Left ventricle myocardium inferior (tissue), 1 donor: ENCODE measurements at regions not wholly inside any gene's neighbourhood (a gene's known extent, or its start where the extent isn't known, plus 50 kb on each side); places are given as distances from the start of the nearest gene placed in this dataset.

Source experiments
- DNase-seq: peaks from one replicate; pipeline ENCODE4 v3.0.0-alpha.2; 2020
- H3K27ac ChIP-seq: fragments of 200-600 bp; replicated peaks from 2 replicates; pipeline ENCODE4 v1.8.0; 2021
- H3K27me3 ChIP-seq: fragments of 200-600 bp; 2 replicates; pipeline ENCODE4 v1.8.0; 2021; ENCODE audit warnings: low read depth
- H3K36me3 ChIP-seq: fragments of 200-600 bp; 2 replicates; pipeline ENCODE4 v1.8.0; 2021
- H3K4me1 ChIP-seq: fragments of 200-600 bp; 2 replicates; pipeline ENCODE4 v1.8.0; 2021
- H3K4me3 ChIP-seq: fragments of 200-600 bp; 2 replicates; pipeline ENCODE4 v1.8.0; 2021; ENCODE audit warnings: mild to moderate bottlenecking, moderate library complexity
- H3K9me3 ChIP-seq: fragments of 200-600 bp; replicated peaks from 2 replicates; pipeline ENCODE4 v1.8.0; 2021
- intact Hi-C: fragments of 100-400 bp; cut with micrococcal nuclease; formaldehyde crosslinking; loops from one replicate; pipeline ENCODE4 v1.11.0; 2022
- TF ChIP-seq, protein P1 (sequence below): fragments of 200-600 bp; IDR thresholded peaks from 2 replicates; pipeline ENCODE4 v1.8.0; 2021; ENCODE audit warnings: antibody characterized with exemption, mild to moderate bottlenecking, borderline replicate concordance
- donor health status: DM: no; HTN: yes; CAD: no; lungs with severe emphysema.

DNA sequence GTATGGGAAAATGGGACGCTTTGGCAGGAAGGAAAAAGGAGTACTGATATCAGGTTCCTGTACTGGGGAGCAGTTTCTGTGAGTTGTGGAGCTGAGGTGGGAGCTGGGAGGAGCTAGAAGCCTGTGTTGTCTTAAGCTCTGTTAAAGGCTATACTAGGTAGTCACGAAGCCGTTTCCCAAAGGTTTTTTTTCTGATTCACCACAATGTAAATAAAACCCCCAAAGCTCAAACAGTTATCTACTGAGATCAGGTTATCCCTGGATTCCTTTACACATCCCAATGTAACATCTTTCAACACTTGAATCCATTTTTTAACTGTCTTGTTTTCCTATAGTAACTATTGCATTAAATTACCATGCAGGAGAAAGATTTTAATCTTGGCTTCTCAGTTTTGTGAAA, 297.4 kb upstream of the SFRP2 start:
- no peaks in the 10 kb centered on the region for H3K4me1 ChIP-seq
- TF ChIP-seq, protein P1, sequence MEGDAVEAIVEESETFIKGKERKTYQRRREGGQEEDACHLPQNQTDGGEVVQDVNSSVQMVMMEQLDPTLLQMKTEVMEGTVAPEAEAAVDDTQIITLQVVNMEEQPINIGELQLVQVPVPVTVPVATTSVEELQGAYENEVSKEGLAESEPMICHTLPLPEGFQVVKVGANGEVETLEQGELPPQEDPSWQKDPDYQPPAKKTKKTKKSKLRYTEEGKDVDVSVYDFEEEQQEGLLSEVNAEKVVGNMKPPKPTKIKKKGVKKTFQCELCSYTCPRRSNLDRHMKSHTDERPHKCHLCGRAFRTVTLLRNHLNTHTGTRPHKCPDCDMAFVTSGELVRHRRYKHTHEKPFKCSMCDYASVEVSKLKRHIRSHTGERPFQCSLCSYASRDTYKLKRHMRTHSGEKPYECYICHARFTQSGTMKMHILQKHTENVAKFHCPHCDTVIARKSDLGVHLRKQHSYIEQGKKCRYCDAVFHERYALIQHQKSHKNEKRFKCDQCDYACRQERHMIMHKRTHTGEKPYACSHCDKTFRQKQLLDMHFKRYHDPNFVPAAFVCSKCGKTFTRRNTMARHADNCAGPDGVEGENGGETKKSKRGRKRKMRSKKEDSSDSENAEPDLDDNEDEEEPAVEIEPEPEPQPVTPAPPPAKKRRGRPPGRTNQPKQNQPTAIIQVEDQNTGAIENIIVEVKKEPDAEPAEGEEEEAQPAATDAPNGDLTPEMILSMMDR, result no peak
- no peaks in the 10 kb centered on the region for H3K36me3 ChIP-seq
- H3K9me3 ChIP-seq, result no peaks in the 10 kb centered on the region
- no peaks in the 10 kb centered on the region for H3K27me3 ChIP-seq
- DNase-seq, result no peak
- H3K4me3 ChIP-seq, result no peak overlapping the region
- intact Hi-C loops, result no loop called here
- no peak overlapping the region for H3K27ac ChIP-seq

DNA sequence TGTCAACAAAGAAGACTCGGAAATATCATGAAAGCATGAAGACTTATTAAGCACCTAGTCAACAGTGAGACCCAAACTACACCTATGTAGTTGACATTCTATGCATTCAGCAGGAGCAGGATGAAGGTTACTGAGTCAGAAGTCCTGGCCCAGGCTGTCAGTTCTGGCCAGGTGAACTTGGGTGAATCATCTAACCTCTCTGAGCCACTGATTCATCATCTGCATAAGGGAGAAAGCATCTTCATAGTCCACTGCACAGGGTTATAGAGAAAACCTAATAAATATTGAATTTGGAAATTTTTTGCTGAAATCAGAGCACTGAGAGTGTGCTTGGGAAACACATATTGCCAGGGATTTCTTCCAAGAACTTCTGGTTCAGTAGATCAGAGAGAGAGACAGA, 296.0 kb upstream of the SFRP2 start:
- no peaks in the 10 kb centered on the region for H3K27me3 ChIP-seq
- DNase-seq, result no peak
- no peaks in the 10 kb centered on the region for H3K36me3 ChIP-seq
- H3K9me3 ChIP-seq, result no peaks in the 10 kb centered on the region
- no peak overlapping the region for H3K27ac ChIP-seq
- H3K4me3 ChIP-seq, result no peak overlapping the region
- no peaks in the 10 kb centered on the region for H3K4me1 ChIP-seq
- TF ChIP-seq, protein P1, result no peak
- intact Hi-C loops, result no loop called here

DNA sequence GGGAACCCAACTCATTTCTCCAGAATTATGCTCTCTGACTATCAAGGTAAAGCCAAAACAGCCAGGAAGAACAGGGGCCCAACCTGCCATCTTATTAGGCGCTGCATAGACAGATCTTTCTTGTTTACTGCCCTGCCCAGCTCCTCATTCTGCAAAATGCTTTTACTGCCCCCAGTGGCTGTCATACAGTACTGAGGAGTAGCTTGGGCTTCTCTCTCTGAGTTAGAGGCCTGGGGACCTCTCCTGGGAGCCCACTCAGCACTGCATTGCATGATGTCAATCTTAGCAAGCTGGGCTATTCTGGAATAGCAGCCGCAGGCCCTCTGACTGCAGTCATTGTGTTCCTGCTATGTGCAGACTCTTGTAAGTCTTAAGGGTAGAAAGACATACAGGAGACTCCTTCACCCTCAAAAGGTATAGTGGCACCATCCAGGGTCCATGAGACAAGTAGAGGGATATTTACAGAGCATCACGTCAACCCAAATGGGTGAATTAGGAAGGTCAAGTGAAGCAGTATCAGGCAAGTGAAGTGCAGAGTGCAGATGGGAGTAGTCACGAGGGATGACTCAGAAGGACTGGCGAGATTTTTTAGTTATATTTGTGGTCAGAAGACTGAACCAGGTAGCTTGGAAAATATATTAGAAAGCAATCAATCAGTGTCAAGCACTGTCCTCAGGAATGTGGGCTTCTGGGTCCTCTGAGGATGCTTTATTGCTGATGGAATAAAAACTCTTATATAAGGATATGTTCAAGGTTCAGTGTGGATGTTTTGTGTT, 294.1 kb upstream of the SFRP2 start:
- H3K27me3 ChIP-seq, result no peaks in the 10 kb centered on the region
- H3K4me1 ChIP-seq, result no peaks in the 10 kb centered on the region
- no peak overlapping the region for H3K4me3 ChIP-seq
- DNase-seq, result no peak
- H3K9me3 ChIP-seq, result no peaks in the 10 kb centered on the region
- no peak overlapping the region for H3K27ac ChIP-seq
- intact Hi-C loops, result no loop called here
- TF ChIP-seq, protein P1, result no peak
- no peaks in the 10 kb centered on the region for H3K36me3 ChIP-seq

DNA sequence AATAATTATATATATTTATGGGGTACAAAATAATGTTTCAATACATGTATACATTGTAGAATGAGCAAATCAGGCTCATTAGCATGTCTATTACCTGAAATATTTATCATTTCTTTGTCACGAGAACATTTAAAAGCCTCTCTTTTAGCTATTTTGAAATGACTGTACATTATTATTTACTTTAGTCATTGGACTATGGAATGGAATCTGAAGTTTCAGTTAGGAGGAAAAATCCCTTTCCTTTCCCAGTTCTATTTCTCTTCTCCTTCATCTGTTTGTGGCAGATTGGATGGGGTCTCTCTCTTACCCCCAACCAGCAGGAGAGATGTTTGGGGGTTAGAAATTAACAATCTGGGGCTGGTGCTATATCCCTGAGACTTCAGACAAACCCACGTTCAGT, 292.5 kb upstream of the SFRP2 start:
- Histone ChIP-seq H3K27ac (no peak overlapping the region), H3K9me3 (no peaks in the 10 kb centered on the region), H3K36me3 (no peaks in the 10 kb centered on the region), H3K4me1 (no peaks in the 10 kb centered on the region), H3K4me3 (no peak overlapping the region), H3K27me3 (no peaks in the 10 kb centered on the region)
- TF ChIP-seq, protein P1, result no peak
- intact Hi-C loops, result no loop called here
- DNase-seq, result no peak

DNA sequence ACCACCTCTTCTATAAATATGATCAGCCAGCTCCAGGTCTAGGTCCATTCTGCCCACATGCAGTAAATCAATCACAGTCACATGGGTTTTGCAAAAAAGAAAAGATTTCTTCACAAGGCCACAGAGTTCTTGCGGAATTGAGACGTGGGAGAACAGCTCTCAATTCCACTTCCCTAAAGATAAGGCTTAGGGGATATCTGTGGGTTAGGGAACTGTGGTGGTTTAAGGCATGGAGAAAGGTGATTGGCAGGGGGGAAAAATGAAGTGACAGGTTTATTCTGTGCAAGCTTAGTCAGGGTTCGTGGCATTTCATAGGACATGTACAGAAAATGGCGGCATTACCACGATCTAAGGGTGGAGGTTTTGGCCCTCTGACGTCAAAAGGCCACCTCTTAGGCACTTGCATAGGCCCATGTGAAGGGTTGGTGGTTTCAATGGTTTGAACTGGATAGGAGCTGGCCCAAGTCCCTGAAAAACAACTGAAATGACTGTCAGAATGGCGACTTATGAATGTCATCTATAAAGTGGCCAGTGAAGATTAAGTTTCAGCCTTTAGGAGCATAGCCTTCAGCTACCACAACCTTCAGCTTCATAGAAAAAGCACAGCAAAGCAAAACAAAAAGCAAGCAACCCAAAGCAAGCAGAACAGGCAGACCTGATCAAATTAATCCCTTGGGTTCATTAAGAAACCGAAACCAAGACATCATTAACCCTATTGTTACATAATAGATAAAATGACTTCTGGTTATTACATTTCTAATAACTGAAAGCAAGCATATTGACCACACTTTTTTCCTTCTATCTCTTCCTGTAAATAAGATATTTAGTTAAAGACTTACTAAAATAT, 289.8 kb upstream of the SFRP2 start:
- Histone ChIP-seq H3K36me3 (no peaks in the 10 kb centered on the region), H3K27ac (no peak overlapping the region), H3K9me3 (no peaks in the 10 kb centered on the region), H3K27me3 (no peaks in the 10 kb centered on the region), H3K4me3 (no peak overlapping the region), H3K4me1 (no peaks in the 10 kb centered on the region)
- TF ChIP-seq, protein P1, result no peak
- DNase-seq, result no peak
- intact Hi-C loops, result no loop called here
